Neural cell (in vitro differentiated cells): ENCODE measurements at regions not wholly inside any gene's neighbourhood (a gene's known extent, or its start where the extent isn't known, plus 50 kb on each side); places are given as distances from the start of the nearest gene placed in this dataset.

Experiments used
- H2AFZ ChIP-seq: fragments of 200-600, 300-800 bp; sonication (generic), shearing (Covaris generic); 2 replicates; pipeline ENCODE4 v1.6.0; 2014; ENCODE audit warnings: low read depth, mild to moderate bottlenecking, antibody characterized with exemption, low read length, moderate library complexity
- H3F3A ChIP-seq: fragments of 200-600 bp; shearing (Covaris generic); 2 replicates; pipeline ENCODE4 v1.6.1; 2016; ENCODE audit warnings: mild to moderate bottlenecking, moderate library complexity, mixed read lengths, antibody characterized with exemption, low read length; ENCODE audit not compliant: insufficient read depth, poor library complexity, severe bottlenecking
- H3K27ac ChIP-seq: fragments of 200-600, 300-800 bp; sonication (generic), shearing (Covaris generic); 2 replicates; pipeline ENCODE4 v1.5.1; 2014; ENCODE audit warnings: mild to moderate bottlenecking, low read length, moderate library complexity
- H3K27me3 ChIP-seq: fragments of 300-800, 200-600 bp; sonication (generic), shearing (Covaris generic); 2 replicates; pipeline ENCODE4 v1.6.0; 2014; ENCODE audit warnings: mild to moderate bottlenecking, low read depth, low read length, moderate library complexity; ENCODE audit not compliant: insufficient read depth
- H3K36me3 ChIP-seq: fragments of 300-800, 200-600 bp; sonication (generic), shearing (Covaris generic); 2 replicates; pipeline ENCODE4 v1.5.1; 2014; ENCODE audit warnings: mild to moderate bottlenecking, antibody characterized with exemption, low read length, moderate library complexity; ENCODE audit not compliant: insufficient read depth
- H3K4me2 ChIP-seq: fragments of 300-800, 200-600 bp; sonication (generic), shearing (Covaris generic); 2 replicates; pipeline ENCODE4 v1.6.0; 2014; ENCODE audit warnings: mild to moderate bottlenecking, low read length
- H3K4me3 ChIP-seq: fragments of 300-800, 200-600 bp; sonication (generic), shearing (Covaris generic); 2 replicates; pipeline ENCODE4 v1.5.1; 2014; ENCODE audit warnings: mild to moderate bottlenecking, low read length, moderate library complexity
- H3K79me2 ChIP-seq: fragments of 200-600 bp; shearing (Covaris generic); replicated peaks from 2 replicates; pipeline ENCODE4 v1.6.0; 2014; ENCODE audit warnings: mild to moderate bottlenecking, low read length, moderate library complexity; ENCODE audit not compliant: insufficient read depth
- H3K9ac ChIP-seq: fragments of 300-800, 200-600 bp; sonication (generic), shearing (Covaris generic); 2 replicates; pipeline ENCODE4 v1.6.1; 2016; ENCODE audit warnings: mild to moderate bottlenecking, low read length, mixed read lengths
- H3K9me2 ChIP-seq: fragments of 200-600 bp; shearing (Covaris generic); 2 replicates; pipeline ENCODE4 v1.6.1; 2016; ENCODE audit warnings: mild to moderate bottlenecking, low read length, mixed read lengths; ENCODE audit not compliant: insufficient read depth
- H3K9me3 ChIP-seq: fragments of 200-600, 300-800 bp; sonication (generic), shearing (Covaris generic); 2 replicates; pipeline ENCODE4 v1.6.1; 2016; ENCODE audit warnings: mild to moderate bottlenecking, mixed run types, low read length, moderate library complexity, mixed read lengths
- H4K20me1 ChIP-seq: fragments of 200-600 bp; shearing (Covaris generic); 2 replicates; pipeline ENCODE4 v1.6.1; 2016; ENCODE audit warnings: mild to moderate bottlenecking, mixed run types; ENCODE audit not compliant: insufficient read depth
- EP300 ChIP-seq: fragments of 450-650 bp; conservative IDR thresholded peaks from 2 replicates; pipeline ENCODE4 v1.6.1; 2014; ENCODE audit warnings: antibody characterized with exemption, mild to moderate bottlenecking, moderate library complexity; ENCODE audit not compliant: poor library complexity, severe bottlenecking
- EZH2 ChIP-seq: fragments of 200-600, 300-800 bp; shearing (Covaris generic), sonication (generic); IDR thresholded peaks from 2 replicates; pipeline ENCODE4 v1.6.1; 2014; ENCODE audit warnings: antibody characterized with exemption, low read length, borderline replicate concordance, mild to moderate bottlenecking; ENCODE audit not compliant: insufficient read depth, poor library complexity, severe bottlenecking
- MXI1 ChIP-seq: fragments of 450-650 bp; conservative IDR thresholded peaks from 2 replicates; pipeline ENCODE4 v1.6.1; 2014; ENCODE audit warnings: antibody characterized with exemption, mild to moderate bottlenecking; ENCODE audit not compliant: poor library complexity, severe bottlenecking
- POLR2AphosphoS5 ChIP-seq: IDR thresholded peaks from 2 replicates; pipeline ENCODE4 v1.6.1; 2012
- RAD21 ChIP-seq: fragments of 450-650 bp; conservative IDR thresholded peaks from 2 replicates; pipeline ENCODE4 v1.6.1; 2014; ENCODE audit warnings: antibody characterized with exemption, mild to moderate bottlenecking, moderate library complexity
- SMC3 ChIP-seq: fragments of 450-650 bp; conservative IDR thresholded peaks from 2 replicates; pipeline ENCODE4 v1.6.1; 2014; ENCODE audit warnings: antibody characterized with exemption, mild to moderate bottlenecking, moderate library complexity; ENCODE audit not compliant: poor library complexity
- TAF1 ChIP-seq: IDR thresholded peaks from 2 replicates; pipeline ENCODE4 v1.6.1; 2012; ENCODE audit warnings: low read depth
- TF ChIP-seq, protein P1 (sequence below): IDR thresholded peaks from 2 replicates; pipeline ENCODE4 v1.6.1; 2012; ENCODE audit warnings: borderline replicate concordance
- TF ChIP-seq, protein P2 (sequence below): fragments of 450-650 bp; IDR thresholded peaks from 2 replicates; pipeline ENCODE4 v1.5.1; 2014; ENCODE audit warnings: antibody characterized with exemption, mild to moderate bottlenecking, moderate library complexity; ENCODE audit not compliant: poor library complexity, severe bottlenecking

DNA sequence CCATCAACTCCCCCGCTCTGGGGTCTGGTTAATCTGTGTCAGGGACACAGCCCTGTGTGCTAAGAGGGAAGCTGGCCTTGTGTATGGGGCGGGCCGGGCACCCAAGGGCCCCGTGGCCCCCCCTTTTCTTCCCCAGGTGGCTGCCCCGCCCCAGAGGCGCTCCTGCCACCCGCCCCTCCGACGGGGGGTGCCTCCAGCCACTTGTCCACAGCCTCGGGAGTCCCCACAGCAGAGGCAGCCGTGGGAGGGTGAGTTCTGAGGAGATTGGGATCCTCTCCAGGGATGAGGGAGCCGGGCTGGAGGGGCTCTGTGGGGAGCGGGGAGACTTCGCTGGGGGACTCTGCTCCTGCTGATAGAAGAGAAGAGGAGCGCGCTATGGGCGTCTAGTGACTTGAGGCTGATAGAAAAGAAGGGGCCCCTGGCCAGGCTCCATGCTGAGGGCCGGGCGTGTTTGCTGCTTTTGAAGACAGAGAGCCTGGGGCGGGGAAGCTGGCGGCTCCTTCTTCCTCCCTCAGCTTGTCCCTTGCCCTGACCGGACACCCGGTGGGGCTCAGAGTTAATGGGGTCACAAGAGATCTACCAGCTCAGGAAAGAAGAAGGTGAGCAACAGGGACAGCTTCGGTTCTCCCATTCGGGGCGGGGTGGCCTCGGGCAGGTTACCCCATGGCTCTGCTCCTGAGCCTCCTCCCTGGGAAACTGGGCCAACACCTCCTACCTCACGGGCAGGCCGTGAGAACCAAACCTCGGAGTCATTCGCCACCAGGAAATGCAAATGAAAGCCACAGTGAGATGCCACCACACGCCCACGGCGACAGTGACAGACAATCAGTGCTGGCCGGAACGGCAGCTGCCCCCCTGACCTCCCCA lies 89.4 kb upstream of the TAF1B start:
- Histone ChIP-seq H3K9me3 (no peaks in the 10 kb centered on the region), H3K4me2 (no peak overlapping the region), H3K36me3 (no peaks in the 10 kb centered on the region), H4K20me1 (no peaks in the 10 kb centered on the region), H3K9me2 (no peaks in the 10 kb centered on the region), H2AFZ (no peak overlapping the region), H3K9ac (no peak overlapping the region), H3F3A (no peaks in the 10 kb centered on the region), H3K79me2 (no peaks in the 10 kb centered on the region), H3K27ac (no peak overlapping the region), H3K27me3 (no peaks in the 10 kb centered on the region), H3K4me3 (no peak overlapping the region)
- TF ChIP-seq, protein P1, sequence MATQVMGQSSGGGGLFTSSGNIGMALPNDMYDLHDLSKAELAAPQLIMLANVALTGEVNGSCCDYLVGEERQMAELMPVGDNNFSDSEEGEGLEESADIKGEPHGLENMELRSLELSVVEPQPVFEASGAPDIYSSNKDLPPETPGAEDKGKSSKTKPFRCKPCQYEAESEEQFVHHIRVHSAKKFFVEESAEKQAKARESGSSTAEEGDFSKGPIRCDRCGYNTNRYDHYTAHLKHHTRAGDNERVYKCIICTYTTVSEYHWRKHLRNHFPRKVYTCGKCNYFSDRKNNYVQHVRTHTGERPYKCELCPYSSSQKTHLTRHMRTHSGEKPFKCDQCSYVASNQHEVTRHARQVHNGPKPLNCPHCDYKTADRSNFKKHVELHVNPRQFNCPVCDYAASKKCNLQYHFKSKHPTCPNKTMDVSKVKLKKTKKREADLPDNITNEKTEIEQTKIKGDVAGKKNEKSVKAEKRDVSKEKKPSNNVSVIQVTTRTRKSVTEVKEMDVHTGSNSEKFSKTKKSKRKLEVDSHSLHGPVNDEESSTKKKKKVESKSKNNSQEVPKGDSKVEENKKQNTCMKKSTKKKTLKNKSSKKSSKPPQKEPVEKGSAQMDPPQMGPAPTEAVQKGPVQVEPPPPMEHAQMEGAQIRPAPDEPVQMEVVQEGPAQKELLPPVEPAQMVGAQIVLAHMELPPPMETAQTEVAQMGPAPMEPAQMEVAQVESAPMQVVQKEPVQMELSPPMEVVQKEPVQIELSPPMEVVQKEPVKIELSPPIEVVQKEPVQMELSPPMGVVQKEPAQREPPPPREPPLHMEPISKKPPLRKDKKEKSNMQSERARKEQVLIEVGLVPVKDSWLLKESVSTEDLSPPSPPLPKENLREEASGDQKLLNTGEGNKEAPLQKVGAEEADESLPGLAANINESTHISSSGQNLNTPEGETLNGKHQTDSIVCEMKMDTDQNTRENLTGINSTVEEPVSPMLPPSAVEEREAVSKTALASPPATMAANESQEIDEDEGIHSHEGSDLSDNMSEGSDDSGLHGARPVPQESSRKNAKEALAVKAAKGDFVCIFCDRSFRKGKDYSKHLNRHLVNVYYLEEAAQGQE, result no peak
- TF ChIP-seq POLR2AphosphoS5, result no peak
- no peak for TF ChIP-seq MXI1
- TF ChIP-seq SMC3, result no peak

DNA sequence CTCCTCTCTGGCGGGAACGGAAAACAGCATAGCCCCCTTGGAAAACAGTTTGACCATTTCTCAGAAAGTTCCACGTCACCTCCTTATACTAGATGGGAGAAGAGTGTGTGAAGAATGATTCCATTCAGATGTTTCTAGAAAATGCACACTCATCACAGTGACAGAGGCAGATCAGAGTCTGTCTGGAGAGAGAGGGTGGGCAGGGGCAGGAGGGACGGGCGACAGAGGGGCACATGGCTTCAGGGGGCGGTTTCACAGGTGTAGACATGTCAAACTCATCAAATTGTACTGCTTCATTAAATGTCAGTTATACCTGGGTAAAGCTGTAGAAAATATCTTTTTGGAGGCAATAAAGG lies 88.8 kb upstream of the TAF1B start:
- Histone ChIP-seq H3K36me3 (no peaks in the 10 kb centered on the region), H2AFZ (no peak overlapping the region), H3K9me3 (no peaks in the 10 kb centered on the region), H3K27ac (no peak overlapping the region), H3K27me3 (no peaks in the 10 kb centered on the region), H3K4me3 (no peak overlapping the region), H3K9me2 (no peaks in the 10 kb centered on the region), H4K20me1 (no peaks in the 10 kb centered on the region), H3K9ac (no peak overlapping the region), H3K79me2 (no peaks in the 10 kb centered on the region), H3F3A (no peaks in the 10 kb centered on the region), H3K4me2 (no peak overlapping the region)
- TF ChIP-seq EZH2, result no peak
- no peak for TF ChIP-seq MXI1
- TF ChIP-seq EP300, result no peak
- TF ChIP-seq SMC3, result no peak
- no peak for TF ChIP-seq TAF1
- TF ChIP-seq, protein P1, result no peak
- TF ChIP-seq, protein P2, sequence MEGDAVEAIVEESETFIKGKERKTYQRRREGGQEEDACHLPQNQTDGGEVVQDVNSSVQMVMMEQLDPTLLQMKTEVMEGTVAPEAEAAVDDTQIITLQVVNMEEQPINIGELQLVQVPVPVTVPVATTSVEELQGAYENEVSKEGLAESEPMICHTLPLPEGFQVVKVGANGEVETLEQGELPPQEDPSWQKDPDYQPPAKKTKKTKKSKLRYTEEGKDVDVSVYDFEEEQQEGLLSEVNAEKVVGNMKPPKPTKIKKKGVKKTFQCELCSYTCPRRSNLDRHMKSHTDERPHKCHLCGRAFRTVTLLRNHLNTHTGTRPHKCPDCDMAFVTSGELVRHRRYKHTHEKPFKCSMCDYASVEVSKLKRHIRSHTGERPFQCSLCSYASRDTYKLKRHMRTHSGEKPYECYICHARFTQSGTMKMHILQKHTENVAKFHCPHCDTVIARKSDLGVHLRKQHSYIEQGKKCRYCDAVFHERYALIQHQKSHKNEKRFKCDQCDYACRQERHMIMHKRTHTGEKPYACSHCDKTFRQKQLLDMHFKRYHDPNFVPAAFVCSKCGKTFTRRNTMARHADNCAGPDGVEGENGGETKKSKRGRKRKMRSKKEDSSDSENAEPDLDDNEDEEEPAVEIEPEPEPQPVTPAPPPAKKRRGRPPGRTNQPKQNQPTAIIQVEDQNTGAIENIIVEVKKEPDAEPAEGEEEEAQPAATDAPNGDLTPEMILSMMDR, result no peak
- TF ChIP-seq POLR2AphosphoS5, result no peak
- TF ChIP-seq RAD21, result no peak
